ENCODE measurements at regions not wholly inside any gene's neighbourhood (a gene's known extent, or its start where the extent isn't known, plus 50 kb on each side); places are given as distances from the start of the nearest gene placed in this dataset.

- Histone ChIP-seq H3K4me3 (ENCODE audit: low read depth, low read length) (no peak overlapping the region), H3K9me3 (peaks cover 6% of the 10 kb centered on the region; the same call in 1 of the 2 replicates), H3K36me3 (ENCODE audit: control insufficient read depth, insufficient read depth, low read length) (no peaks in the 10 kb centered on the region), H3K27me3 (replicated peaks; ENCODE audit: control insufficient read depth, insufficient read depth, low read length) (peaks cover 4% of the 10 kb centered on the region), H3K4me1 (no peaks in the 10 kb centered on the region)
- Mint-ChIP-seq H3K27me3 (ENCODE audit: insufficient read depth, unreplicated experiment) (peaks cover 30% of the 10 kb centered on the region), H3K4me3 (ENCODE audit: unreplicated experiment) (no peak overlapping the region), H3K36me3 (ENCODE audit: insufficient read depth, unreplicated experiment) (no peaks in the 10 kb centered on the region), H3K27ac (ENCODE audit: unreplicated experiment) (no peak overlapping the region), H3K4me1 (ENCODE audit: low read depth, unreplicated experiment) (no peaks in the 10 kb centered on the region), H3K9me3 (ENCODE audit: unreplicated experiment) (no peaks in the 10 kb centered on the region)
- ChIA-PET POLR2A (no interaction called here), CTCF (no interaction called here)
- no TSS peak for BruUV-seq (replicated peaks)
- no peak for DNase-seq
- TF ChIP-seq CTCF (IDR thresholded peaks at IDR 0.05; ENCODE audit: insufficient read depth in 1 of 2, low read depth in 1 of 2, low read length in 1 of 2, severe bottlenecking in 1 of 2, unreplicated experiment in 1 of 2) = no peak
- intact Hi-C loops (cut with micrococcal nuclease; ENCODE audit: unreplicated experiment) = no loop called here
Measured at GRCh38 chr7:45238806-45239205, 81.2 kb downstream of the RAMP3 start.

DNA sequence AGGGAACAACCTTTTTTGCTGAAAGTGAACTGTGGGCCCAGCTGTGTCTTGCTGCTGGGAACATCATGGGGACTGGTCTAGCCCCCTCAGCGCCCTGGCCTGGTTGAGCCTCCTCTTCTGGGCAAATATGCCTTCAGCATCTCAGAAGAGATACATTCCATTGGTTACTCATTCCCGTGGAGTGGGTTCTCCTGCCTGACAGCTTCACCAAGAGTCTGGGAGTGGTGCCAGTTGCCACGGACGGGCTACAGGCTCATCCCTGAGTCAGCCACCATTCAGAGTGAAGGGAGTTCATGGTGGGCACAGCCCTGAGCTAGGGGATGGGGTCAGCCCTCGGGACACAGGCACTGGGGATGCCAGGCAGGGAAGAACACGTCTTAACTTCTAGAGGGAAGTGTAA, 81.9 kb downstream of the RAMP3 start:
- no peaks in the 10 kb centered on the region for H3K9me3 Mint-ChIP-seq (ENCODE audit: unreplicated experiment)

DNA sequence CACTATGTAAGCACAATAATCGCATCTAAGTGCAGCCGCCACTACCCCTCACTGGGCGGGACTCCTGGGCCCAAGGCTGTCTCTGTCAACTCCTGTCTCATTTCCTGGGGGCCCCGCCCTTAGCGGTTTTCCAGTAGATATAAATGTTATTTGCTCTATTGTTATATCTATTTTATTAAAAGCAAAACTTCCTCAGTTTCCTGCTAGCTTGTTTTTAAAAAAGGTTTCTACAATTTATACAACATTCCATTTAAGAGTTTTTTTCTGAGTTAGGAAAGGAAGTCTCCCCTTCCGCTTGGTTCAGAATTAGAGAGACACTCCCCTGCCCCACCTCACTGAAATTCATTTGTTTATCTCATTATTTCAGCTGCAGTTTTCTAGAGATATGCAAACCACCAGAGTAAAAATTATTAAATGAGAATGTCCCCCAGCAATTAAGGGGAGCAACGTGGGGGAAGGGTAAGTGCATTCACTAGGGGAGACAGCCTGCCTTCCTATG, 82.7 kb downstream of the RAMP3 start:
- CTCF ChIA-PET = no interaction called here
- H3K4me3 ChIP-seq (ENCODE audit: low read depth, low read length) = no peak overlapping the region
- BruUV-seq (replicated peaks) = no TSS peak
- no peaks in the 10 kb centered on the region for H3K4me1 Mint-ChIP-seq (ENCODE audit: low read depth, unreplicated experiment)
- H3K27me3 ChIP-seq (replicated peaks; ENCODE audit: control insufficient read depth, insufficient read depth, low read length) = peaks cover 4% of the 10 kb centered on the region
- no peaks in the 10 kb centered on the region for H3K4me1 ChIP-seq
- TF ChIP-seq CTCF (IDR thresholded peaks at IDR 0.05; ENCODE audit: insufficient read depth in 1 of 2, low read depth in 1 of 2, low read length in 1 of 2, severe bottlenecking in 1 of 2, unreplicated experiment in 1 of 2) = no peak
- peaks cover 6% of the 10 kb centered on the region; the same call in 1 of the 2 replicates for H3K9me3 ChIP-seq
- H3K36me3 Mint-ChIP-seq (ENCODE audit: insufficient read depth, unreplicated experiment) = no peaks in the 10 kb centered on the region
- intact Hi-C loops (cut with micrococcal nuclease; ENCODE audit: unreplicated experiment) = no loop called here
- POLR2A ChIA-PET = no interaction called here
- DNase-seq = no peak
- no peaks in the 10 kb centered on the region for H3K9me3 Mint-ChIP-seq (ENCODE audit: unreplicated experiment)
- no peaks in the 10 kb centered on the region for H3K36me3 ChIP-seq (ENCODE audit: control insufficient read depth, insufficient read depth, low read length)
- no peak overlapping the region for H3K27ac Mint-ChIP-seq (ENCODE audit: unreplicated experiment)
- H3K27me3 Mint-ChIP-seq (ENCODE audit: insufficient read depth, unreplicated experiment) = peaks cover 30% of the 10 kb centered on the region
- H3K4me3 Mint-ChIP-seq (ENCODE audit: unreplicated experiment) = no peak overlapping the region

More for the DNA sequence above, 81.9 kb downstream of the RAMP3 start:
- Histone ChIP-seq H3K27me3 (replicated peaks; ENCODE audit: control insufficient read depth, insufficient read depth, low read length) (peaks cover 4% of the 10 kb centered on the region), H3K9me3 (peaks cover 6% of the 10 kb centered on the region; the same call in 1 of the 2 replicates), H3K36me3 (ENCODE audit: control insufficient read depth, insufficient read depth, low read length) (no peaks in the 10 kb centered on the region), H3K4me1 (no peaks in the 10 kb centered on the region), H3K4me3 (ENCODE audit: low read depth, low read length) (no peak overlapping the region)
- no peak for DNase-seq
- Mint-ChIP-seq H3K36me3 (ENCODE audit: insufficient read depth, unreplicated experiment) (no peaks in the 10 kb centered on the region), H3K27me3 (ENCODE audit: insufficient read depth, unreplicated experiment) (peaks cover 31% of the 10 kb centered on the region), H3K4me1 (ENCODE audit: low read depth, unreplicated experiment) (no peaks in the 10 kb centered on the region), H3K27ac (ENCODE audit: unreplicated experiment) (no peak overlapping the region), H3K4me3 (ENCODE audit: unreplicated experiment) (no peak overlapping the region)
- no peak for TF ChIP-seq CTCF (IDR thresholded peaks at IDR 0.05; ENCODE audit: insufficient read depth in 1 of 2, low read depth in 1 of 2, low read length in 1 of 2, severe bottlenecking in 1 of 2, unreplicated experiment in 1 of 2)
- CTCF ChIA-PET = no interaction called here
- POLR2A ChIA-PET = no interaction called here
- BruUV-seq (replicated peaks) = no TSS peak
- intact Hi-C loops (cut with micrococcal nuclease; ENCODE audit: unreplicated experiment) = no loop called here

Measured in Caco-2 (cell line).